Muscle of leg (tissue), 3 donors: ENCODE measurements at regions not wholly inside any gene's neighbourhood (a gene's known extent, or its start where the extent isn't known, plus 50 kb on each side); places are given as distances from the start of the nearest gene placed in this dataset.

Experiments
- DNase-seq: peaks from one replicate; pipeline ENCODE4 v3.0.0; 2013
- H3K27ac ChIP-seq: one replicate; pipeline ENCODE4 v1.5.1; 2013; ENCODE audit warnings: mild to moderate bottlenecking, low read length, control low read depth
- H3K27me3 ChIP-seq: one replicate; pipeline ENCODE4 v1.6.1; 2013; ENCODE audit warnings: low read length; ENCODE audit not compliant: control insufficient read depth, insufficient read depth
- H3K36me3 ChIP-seq: one replicate; pipeline ENCODE4 v1.6.1; 2013; ENCODE audit warnings: low read length; ENCODE audit not compliant: control insufficient read depth, insufficient read depth
- H3K4me1 ChIP-seq: one replicate; pipeline ENCODE4 v1.6.1; 2013; ENCODE audit warnings: low read length; ENCODE audit not compliant: control insufficient read depth, insufficient read depth
- H3K4me3 ChIP-seq: one replicate; pipeline ENCODE4 v1.5.1; 2013; ENCODE audit warnings: low read length, control low read depth
- H3K9me3 ChIP-seq: replicated peaks from 2 replicates; pipeline ENCODE4 v1.6.1; 2013; ENCODE audit warnings: low read depth, low read length; ENCODE audit not compliant: control insufficient read depth
- WGBS: methylation state at CpG from one replicate; pipeline ENCODE4 v1.1.5; 2013; ENCODE audit warnings: missing lambda C conversion rate; ENCODE audit not compliant: insufficient coverage; 5-methylcytosine and 5-hydroxymethylcytosine counted together

GRCh38 chr4:148514041-148514440, 71.8 kb upstream of the NR3C2 start:
- WGBS, result no CpG with 5 or more reads among the region's 1 CpG
- no peaks in the 10 kb centered on the region for H3K36me3 ChIP-seq
- no peaks in the 10 kb centered on the region for H3K27me3 ChIP-seq
- H3K4me1 ChIP-seq, result no peaks in the 10 kb centered on the region
- no peak overlapping the region for H3K4me3 ChIP-seq
- no peak overlapping the region for H3K27ac ChIP-seq
- H3K9me3 ChIP-seq, result no peaks in the 10 kb centered on the region
- no peak for DNase-seq

GRCh38 chr4:148510211-148510610, 68.0 kb upstream of the NR3C2 start:
- DNase-seq, result no peak
- no peak overlapping the region for H3K4me3 ChIP-seq
- no peaks in the 10 kb centered on the region for H3K36me3 ChIP-seq
- H3K27me3 ChIP-seq, result no peaks in the 10 kb centered on the region
- H3K27ac ChIP-seq, result no peak overlapping the region
- H3K9me3 ChIP-seq, result no peaks in the 10 kb centered on the region
- no peaks in the 10 kb centered on the region for H3K4me1 ChIP-seq
- WGBS, result 100% methylated on average over 1 of the region's 2 CpGs

- H3K4me1 ChIP-seq, result no peaks in the 10 kb centered on the region
Measured at GRCh38 chr4:148503681-148504080, 61.5 kb upstream of the NR3C2 start.

GRCh38 chr4:148497258-148497657, 55.0 kb upstream of the NR3C2 start:
- Histone ChIP-seq H3K27ac (no peak overlapping the region), H3K9me3 (no peaks in the 10 kb centered on the region), H3K27me3 (no peaks in the 10 kb centered on the region), H3K4me1 (no peaks in the 10 kb centered on the region), H3K4me3 (no peak overlapping the region), H3K36me3 (no peaks in the 10 kb centered on the region)
- WGBS, result no CpG with 5 or more reads among the region's 2 CpGs
- no peak for DNase-seq

More at GRCh38 chr4:148503681-148504080, 61.5 kb upstream of the NR3C2 start:
- H3K9me3 ChIP-seq, result no peaks in the 10 kb centered on the region
- no peaks in the 10 kb centered on the region for H3K36me3 ChIP-seq
- no peaks in the 10 kb centered on the region for H3K27me3 ChIP-seq
- no CpG with 5 or more reads among the region's 1 CpG for WGBS
- no peak for DNase-seq
- H3K27ac ChIP-seq, result no peak overlapping the region
- H3K4me3 ChIP-seq, result no peak overlapping the region

GRCh38 chr4:148495463-148495862, 53.2 kb upstream of the NR3C2 start:
- no peak for DNase-seq
- no peaks in the 10 kb centered on the region for H3K27me3 ChIP-seq
- H3K9me3 ChIP-seq, result no peaks in the 10 kb centered on the region
- no peaks in the 10 kb centered on the region for H3K36me3 ChIP-seq
- no CpG with 5 or more reads among the region's 1 CpG for WGBS
- no peak overlapping the region for H3K4me3 ChIP-seq
- no peak overlapping the region for H3K27ac ChIP-seq
- no peaks in the 10 kb centered on the region for H3K4me1 ChIP-seq
